GM12878 (cell line): ENCODE measurements at regions not wholly inside any gene's neighbourhood (a gene's known extent, or its start where the extent isn't known, plus 50 kb on each side); places are given as distances from the start of the nearest gene placed in this dataset.

Source experiments
- ATAC-seq: fragments of 200-7000 bp; cut with Tn5 transposase; 3 replicates; pipeline ENCODE4 v1.9.1; 2020; ENCODE audit warnings: mild to moderate bottlenecking, moderate library complexity
- BruUV-seq: library from RNA; stranded (reverse); fragments of 400-500 nt; replicated peaks from 2 replicates; lab custom pipeline; 2021; lab: Mats Ljungman, UMichigan
- CTCF ChIA-PET: fragments of 300-600 bp; sonication (Branson Sonifier 250); formaldehyde crosslinking; extraction: SDS; loops from one replicate; lab custom pipeline; 2021; ENCODE audit warnings: inconsistent platforms; lab: Yijun Ruan, JAX
- POLR2A ChIA-PET: fragments of 350-600 bp; formaldehyde crosslinking; extraction: SDS; loops from one replicate; lab custom pipeline; 2021; ENCODE audit warnings: inconsistent platforms; lab: Charles Lee
- RAD21 ChIA-PET: fragments of 300-600 bp; sonication (Branson Sonifier 250); formaldehyde crosslinking; loops from one replicate; lab custom pipeline; 2023; ENCODE audit warnings: antibody characterized with exemption; ENCODE audit not compliant: unreplicated experiment; lab: Charles Lee
- SMC1A ChIA-PET: fragments of 300-600 bp; sonication (Branson Sonifier 250); formaldehyde crosslinking; loops from one replicate; lab custom pipeline; 2023; ENCODE audit not compliant: unreplicated experiment, uncharacterized antibody; lab: Charles Lee
- DNase-seq: peaks from one replicate; pipeline ENCODE4 v3.0.0-alpha.2; 2011; ENCODE audit warnings: low read depth, low spot score
- FAIRE-seq: peaks from 3 replicates; lab custom pipeline; 2011; peaks lifted over from hg19 to GRCh38; lab: Jason Lieb, UNC
- H2AFZ ChIP-seq: 2 replicates; pipeline ENCODE4 v1.6.0; 2011; ENCODE audit warnings: low read depth, low read length, control low read depth; ENCODE audit not compliant: control insufficient read depth
- H3K27ac ChIP-seq: 2 replicates; pipeline ENCODE4 v1.5.1; 2011; ENCODE audit warnings: control low read depth; ENCODE audit not compliant: control insufficient read depth, insufficient read depth
- H3K27me3 ChIP-seq, 2 experiments: replicated peaks in 1 of 2; 2 replicates each; pipeline versions ENCODE4 v1.6.0 to v1.6.1; 2011; ENCODE audit warnings: low read length in 1 of 2; ENCODE audit not compliant: control insufficient read depth in 2 of 2, insufficient read depth in 2 of 2
- H3K36me3 ChIP-seq, 2 experiments: 2 replicates each; pipeline ENCODE4 v1.5.1; 2011; ENCODE audit warnings: low read length in 1 of 2; ENCODE audit not compliant: control insufficient read depth in 2 of 2, insufficient read depth in 2 of 2
- H3K4me1 ChIP-seq: 2 replicates; pipeline ENCODE4 v1.6.1; 2011; ENCODE audit warnings: mild to moderate bottlenecking, low read length, moderate library complexity, mixed read lengths; ENCODE audit not compliant: control insufficient read depth, insufficient read depth
- H3K4me2 ChIP-seq: 2 replicates; pipeline ENCODE4 v1.6.0; 2011; ENCODE audit warnings: control low read depth; ENCODE audit not compliant: control insufficient read depth, insufficient read depth
- H3K4me3 ChIP-seq: fragments of 200-600 bp; sonication (generic); 2 replicates; pipeline ENCODE4 v1.5.1; 2016
- H3K79me2 ChIP-seq: 2 replicates; pipeline ENCODE4 v1.6.0; 2011; ENCODE audit warnings: low read length; ENCODE audit not compliant: control insufficient read depth, insufficient read depth
- H3K9ac ChIP-seq: 2 replicates; pipeline ENCODE4 v1.8.0; 2011; ENCODE audit warnings: low read length, control low read depth, mixed read lengths; ENCODE audit not compliant: control insufficient read depth, insufficient read depth
- H3K9me3 ChIP-seq: replicated peaks from 3 replicates; pipeline ENCODE4 v1.5.1; 2011; ENCODE audit warnings: mild to moderate bottlenecking, low read length; ENCODE audit not compliant: control insufficient read depth, insufficient read depth
- H4K20me1 ChIP-seq: 2 replicates; pipeline ENCODE4 v1.6.0; 2011; ENCODE audit not compliant: control insufficient read depth, insufficient read depth
- BCL3 ChIP-seq: IDR thresholded peaks from 2 replicates; pipeline ENCODE4 v1.6.1; 2011; ENCODE audit warnings: borderline replicate concordance, low read depth, mild to moderate bottlenecking, moderate library complexity, low read length; ENCODE audit not compliant: insufficient read depth, poor library complexity, severe bottlenecking
- HDAC6 ChIP-seq: fragments of 200-600 bp; sonication (generic); IDR thresholded peaks from one replicate; pipeline ENCODE4 v1.8.0; 2017; ENCODE audit warnings: antibody characterized with exemption; ENCODE audit not compliant: unreplicated experiment
- POLR2AphosphoS2 ChIP-seq: IDR thresholded peaks from 2 replicates; pipeline ENCODE4 v1.6.1; 2011; ENCODE audit warnings: low read depth, mild to moderate bottlenecking, low read length, improper control_type of control experiment, moderate library complexity
- ZNF207 ChIP-seq: fragments of 450-650 bp; IDR thresholded peaks from 2 replicates; pipeline ENCODE4 v1.6.1; 2014; ENCODE audit warnings: antibody characterized with exemption, mild to moderate bottlenecking, borderline replicate concordance
- ZNF274 ChIP-seq: IDR thresholded peaks from one replicate; pipeline ENCODE4 v1.8.0; 2011; ENCODE audit not compliant: insufficient read length, insufficient read depth
- WGBS: methylation state at CpG from one replicate; pipeline ENCODE4 v1.1.6; 2016; ENCODE audit warnings: low lambda C conversion rate; ENCODE audit not compliant: insufficient replicate concordance, insufficient coverage; ENCODE audit errors: missing lambda C conversion rate; 5-methylcytosine and 5-hydroxymethylcytosine counted together
- in situ Hi-C: fragments of 300-500 bp; cut with MboI; formaldehyde crosslinking; loops from 9 replicates; pipeline ENCODE4 v1.14.3; 2018; ENCODE audit warnings: mixed read lengths
- intact Hi-C: fragments of 100-400 bp; cut with micrococcal nuclease; formaldehyde crosslinking; loops from one replicate; pipeline ENCODE4 v1.14.2; 2022; ENCODE audit not compliant: unreplicated experiment

DNA sequence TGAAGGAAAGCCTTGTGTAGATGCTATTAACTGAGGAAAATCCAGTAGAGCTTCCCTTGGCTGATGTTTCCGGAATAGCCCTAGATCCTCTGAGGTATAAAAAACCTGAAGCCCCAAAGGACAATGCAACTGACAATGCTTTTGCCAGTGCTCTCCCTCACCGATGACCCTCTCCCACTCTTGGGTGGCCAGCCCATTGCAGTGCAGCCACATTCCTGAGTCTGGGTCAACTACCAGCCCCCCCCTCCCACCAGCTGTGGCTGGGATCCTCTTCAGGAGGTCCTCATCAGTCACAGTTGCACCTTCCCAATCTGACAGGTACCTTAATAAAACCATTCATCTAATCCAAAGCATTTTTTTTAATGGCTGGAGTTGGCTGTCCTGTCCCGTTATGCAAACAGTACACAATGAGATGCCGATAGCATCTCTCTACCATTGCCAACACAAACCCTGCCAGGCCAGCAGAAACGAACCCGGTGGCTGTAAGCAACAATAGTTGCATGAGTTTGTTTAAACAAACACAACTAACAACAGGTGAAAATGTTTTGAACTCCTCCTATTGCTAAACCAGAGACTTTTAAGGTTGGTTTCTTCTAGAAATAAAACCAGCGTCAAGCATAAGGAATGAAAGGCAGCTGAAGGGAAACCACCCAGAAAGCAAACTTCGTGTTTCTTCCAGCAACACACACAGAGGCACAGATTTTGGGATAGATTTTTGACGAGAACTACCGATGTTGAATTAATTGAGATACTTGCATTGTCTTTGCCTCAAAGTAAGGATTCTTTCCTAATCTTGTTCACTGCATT is 128.3 kb upstream of the ARHGEF3 start:
- Histone ChIP-seq H3K27me3 (peaks cover 0 to 3% of the 10 kb centered on the region in 2 experiments; a peak in 1 of 4 replicates), H4K20me1 (no peaks in the 10 kb centered on the region), H2AFZ (no peak overlapping the region), H3K79me2 (no peaks in the 10 kb centered on the region), H3K4me3 (no peak overlapping the region), H3K9ac (no peak overlapping the region), H3K4me1 (no peaks in the 10 kb centered on the region), H3K4me2 (no peak overlapping the region), H3K36me3 (no peaks in the 10 kb centered on the region), H3K9me3 (peaks cover 2% of the 10 kb centered on the region; the same call in 1 of the 3 replicates), H3K27ac (no peak overlapping the region)
- ChIA-PET CTCF (interaction anchor here (0.8 to 0.9 kb wide), 2 partner anchors 44 to 58 kb away, joined by 3 read pairs; no protein-coding TSS in a partner anchor), POLR2A (no interaction called here), RAD21 (no interaction called here), SMC1A (no interaction called here)
- intact Hi-C loops = no loop called here
- DNase-seq (no peak), ATAC-seq (no peak), FAIRE-seq (no peak)
- no TSS peak for BruUV-seq
- WGBS = 69% methylated on average over 10 of the region's 10 CpGs
- TF ChIP-seq ZNF207 (no peak), HDAC6 (no peak), ZNF274 (no peak), POLR2AphosphoS2 (no peak), BCL3 (no peak)
- in situ Hi-C loops = no loop called here
